HEK293T (cell line): ENCODE measurements at regions not wholly inside any gene's neighbourhood (a gene's known extent, or its start where the extent isn't known, plus 50 kb on each side); places are given as distances from the start of the nearest gene placed in this dataset.

Experiments
- CTCF ChIA-PET: fragments of 350-600 bp; formaldehyde crosslinking; extraction: SDS; loops from one replicate; lab custom pipeline; 2021; ENCODE audit warnings: antibody characterized with exemption, inconsistent platforms; lab: Yijun Ruan, JAX
- POLR2A ChIA-PET: fragments of 350-600 bp; formaldehyde crosslinking; extraction: SDS; loops from one replicate; lab custom pipeline; 2020; ENCODE audit warnings: antibody characterized with exemption, inconsistent platforms; lab: Yijun Ruan, JAX
- DNase-seq: peaks from one replicate; pipeline ENCODE4 v3.0.0; 2012; ENCODE audit warnings: mixed read lengths; ENCODE audit errors: extremely low spot score
- ARNT ChIP-seq: fragments of 450-650 bp; IDR thresholded peaks from 2 replicates; pipeline ENCODE4 v1.6.1; 2017; ENCODE audit warnings: mild to moderate bottlenecking
- BHLHE40 ChIP-seq: fragments of 450-650 bp; IDR thresholded peaks from 2 replicates; pipeline ENCODE4 v1.6.1; 2016; ENCODE audit warnings: mild to moderate bottlenecking, moderate library complexity, borderline replicate concordance
- CTBP1 ChIP-seq: fragments of 450-650 bp; IDR thresholded peaks from 2 replicates; pipeline ENCODE4 v1.6.1; 2016; ENCODE audit warnings: borderline replicate concordance
- ELF4 ChIP-seq: fragments of 450-650 bp; IDR thresholded peaks from 2 replicates; pipeline ENCODE4 v1.6.1; 2017; ENCODE audit warnings: antibody characterized with exemption
- FOXA1 ChIP-seq: fragments of 450-650 bp; IDR thresholded peaks from 2 replicates; pipeline ENCODE4 v1.6.1; 2016; ENCODE audit warnings: mild to moderate bottlenecking
- FOXK2 ChIP-seq: fragments of 450-650 bp; IDR thresholded peaks from 2 replicates; pipeline ENCODE4 v1.6.1; 2016; ENCODE audit warnings: mild to moderate bottlenecking
- FOXM1 ChIP-seq: fragments of 450-650 bp; IDR thresholded peaks from 2 replicates; pipeline ENCODE4 v1.6.1; 2017; ENCODE audit warnings: mild to moderate bottlenecking, borderline replicate concordance
- HDGF ChIP-seq: fragments of 450-650 bp; IDR thresholded peaks from 2 replicates; pipeline ENCODE4 v1.6.1; 2017; ENCODE audit warnings: antibody characterized with exemption, borderline replicate concordance
- L3MBTL2 ChIP-seq: fragments of 450-650 bp; conservative IDR thresholded peaks from 2 replicates; pipeline ENCODE4 v1.6.1; 2016; ENCODE audit warnings: mild to moderate bottlenecking
- LEF1 ChIP-seq: fragments of 450-650 bp; IDR thresholded peaks from 2 replicates; pipeline ENCODE4 v1.6.1; 2017; ENCODE audit warnings: mild to moderate bottlenecking, borderline replicate concordance
- NFRKB ChIP-seq: fragments of 450-650 bp; IDR thresholded peaks from 2 replicates; pipeline ENCODE4 v1.6.1; 2016; ENCODE audit warnings: mild to moderate bottlenecking, moderate library complexity
- SP1 ChIP-seq: fragments of 450-650 bp; IDR thresholded peaks from 2 replicates; pipeline ENCODE4 v1.6.1; 2017
- SUZ12 ChIP-seq: fragments of 450-650 bp; IDR thresholded peaks from 2 replicates; pipeline ENCODE4 v1.6.1; 2016; ENCODE audit warnings: mild to moderate bottlenecking
- TARDBP ChIP-seq: fragments of 450-650 bp; IDR thresholded peaks from 2 replicates; pipeline ENCODE4 v1.6.1; 2016
- ZNF384 ChIP-seq: fragments of 450-650 bp; IDR thresholded peaks from 2 replicates; pipeline ENCODE4 v1.6.1; 2016
- TF ChIP-seq, protein P1 (sequence below): fragments of 450-650 bp; IDR thresholded peaks from 2 replicates; pipeline ENCODE4 v1.6.1; 2016

DNA sequence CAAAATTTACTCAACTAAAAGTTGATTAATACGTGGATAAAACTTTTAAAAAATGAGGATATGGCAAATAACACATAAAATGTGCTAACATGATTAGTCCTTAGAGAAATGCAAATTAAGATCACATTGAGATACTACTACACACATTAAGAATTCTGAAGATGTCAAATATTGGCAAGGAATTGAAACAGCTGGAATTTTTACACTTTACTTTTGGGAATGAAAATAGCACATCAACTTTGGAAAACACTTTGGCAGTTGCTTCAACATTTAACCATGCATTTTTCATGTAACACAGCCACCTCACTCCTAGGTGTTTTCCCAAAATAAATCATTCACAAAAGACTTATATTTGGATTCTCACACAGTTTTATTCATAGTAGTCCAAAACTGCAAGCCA, 687.9 kb upstream of the SETBP1 start:
- ChIA-PET POLR2A (no interaction called here), CTCF (no interaction called here)
- DNase-seq, result no peak
- no peak for TF ChIP-seq FOXM1
- no peak for TF ChIP-seq SUZ12
- no peak for TF ChIP-seq FOXA1
- TF ChIP-seq NFRKB, result no peak
- no peak for TF ChIP-seq HDGF
- no peak for TF ChIP-seq ELF4
- TF ChIP-seq, protein P1, sequence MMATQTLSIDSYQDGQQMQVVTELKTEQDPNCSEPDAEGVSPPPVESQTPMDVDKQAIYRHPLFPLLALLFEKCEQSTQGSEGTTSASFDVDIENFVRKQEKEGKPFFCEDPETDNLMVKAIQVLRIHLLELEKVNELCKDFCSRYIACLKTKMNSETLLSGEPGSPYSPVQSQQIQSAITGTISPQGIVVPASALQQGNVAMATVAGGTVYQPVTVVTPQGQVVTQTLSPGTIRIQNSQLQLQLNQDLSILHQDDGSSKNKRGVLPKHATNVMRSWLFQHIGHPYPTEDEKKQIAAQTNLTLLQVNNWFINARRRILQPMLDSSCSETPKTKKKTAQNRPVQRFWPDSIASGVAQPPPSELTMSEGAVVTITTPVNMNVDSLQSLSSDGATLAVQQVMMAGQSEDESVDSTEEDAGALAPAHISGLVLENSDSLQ, result no peak
- no peak for TF ChIP-seq BHLHE40
- TF ChIP-seq CTBP1, result no peak
- no peak for TF ChIP-seq FOXK2
- TF ChIP-seq TARDBP, result no peak
- no peak for TF ChIP-seq SP1
- TF ChIP-seq L3MBTL2, result no peak
- TF ChIP-seq ZNF384, result no peak
- no peak for TF ChIP-seq ARNT
- no peak for TF ChIP-seq LEF1

- CTCF ChIA-PET, result no interaction called here
- TF ChIP-seq SP1 (no peak), LEF1 (no peak), CTBP1 (no peak), HDGF (no peak), SUZ12 (no peak), BHLHE40 (no peak), TARDBP (no peak), ZNF384 (no peak), ARNT (no peak), FOXK2 (no peak), FOXM1 (no peak), FOXA1 (no peak), L3MBTL2 (no peak), ELF4 (no peak), NFRKB (no peak)
- TF ChIP-seq, protein P1, result no peak
- no peak for DNase-seq
Observed at GRCh38 chr18:43994381-43994780, 686.3 kb upstream of the SETBP1 start.

DNA sequence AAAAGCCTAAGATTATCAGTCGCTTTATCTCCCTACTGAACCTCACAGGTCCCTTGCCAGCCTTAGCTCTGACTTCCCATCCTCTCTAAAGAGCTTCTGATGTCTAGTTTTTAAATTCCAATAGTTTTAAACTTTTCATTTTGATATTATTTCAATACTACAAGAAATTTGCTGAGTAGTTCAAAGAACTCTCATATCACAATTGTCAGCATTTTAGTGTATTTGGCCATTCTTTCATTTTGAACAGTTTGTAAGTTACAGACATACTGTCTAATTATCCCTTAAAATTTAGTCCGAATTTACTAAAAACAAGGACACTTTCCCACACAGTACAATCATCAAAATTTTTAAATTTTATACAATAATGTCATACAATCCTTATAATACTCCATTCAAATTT, 666.8 kb upstream of the SETBP1 start:
- POLR2A ChIA-PET, result no interaction called here
- TF ChIP-seq CTBP1 (no peak), ZNF384 (no peak), BHLHE40 (no peak), NFRKB (no peak), FOXA1 (no peak), ARNT (no peak), SP1 (no peak), LEF1 (no peak), L3MBTL2 (no peak), HDGF (no peak), ELF4 (no peak), FOXK2 (no peak), TARDBP (no peak), FOXM1 (no peak), SUZ12 (no peak)
- TF ChIP-seq, protein P1, result no peak
- no peak for DNase-seq
- CTCF ChIA-PET, result no interaction called here

More at GRCh38 chr18:43994381-43994780, 686.3 kb upstream of the SETBP1 start:
- POLR2A ChIA-PET, result no interaction called here

GRCh38 chr18:44025421-44025820, 655.3 kb upstream of the SETBP1 start:
- DNase-seq, result no peak
- CTCF ChIA-PET, result no interaction called here
- POLR2A ChIA-PET, result no interaction called here
- TF ChIP-seq LEF1 (no peak), FOXA1 (no peak), SUZ12 (no peak), HDGF (no peak), CTBP1 (no peak), FOXM1 (no peak), SP1 (no peak), NFRKB (no peak), ZNF384 (no peak)

DNA sequence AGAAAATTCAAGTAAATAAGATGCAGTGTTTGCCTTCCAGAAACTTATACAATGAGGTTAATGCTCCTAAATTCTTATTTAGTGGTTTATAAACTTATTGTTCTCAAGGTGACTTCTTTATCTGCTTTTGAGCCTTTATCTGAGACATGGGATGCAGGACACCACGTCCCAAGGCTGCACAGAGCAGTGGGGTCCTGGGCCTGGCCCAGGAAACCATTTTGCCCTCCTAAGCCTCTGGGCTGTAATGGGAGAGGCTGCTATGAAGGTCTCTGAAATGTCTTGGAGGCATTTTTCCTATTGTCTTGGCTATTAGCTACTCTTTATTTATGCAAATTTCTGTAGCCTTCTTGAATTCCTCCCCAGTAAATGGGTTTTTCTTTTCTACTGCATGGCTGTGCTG, 652.6 kb upstream of the SETBP1 start:
- DNase-seq, result no peak
- CTCF ChIA-PET, result no interaction called here
- TF ChIP-seq BHLHE40 (no peak), NFRKB (no peak), TARDBP (no peak), ZNF384 (no peak), FOXK2 (no peak), FOXM1 (no peak), CTBP1 (no peak), FOXA1 (no peak), HDGF (no peak), SUZ12 (no peak), L3MBTL2 (no peak), ELF4 (no peak), SP1 (no peak), LEF1 (no peak), ARNT (no peak)
- TF ChIP-seq, protein P1, result no peak
- POLR2A ChIA-PET, result no interaction called here

GRCh38 chr18:44031063-44031462, 649.6 kb upstream of the SETBP1 start:
- ChIA-PET POLR2A (no interaction called here), CTCF (no interaction called here)
- TF ChIP-seq FOXA1 (no peak), NFRKB (no peak), FOXM1 (no peak), SUZ12 (no peak), LEF1 (no peak), ARNT (no peak), ZNF384 (no peak), SP1 (no peak), ELF4 (no peak), CTBP1 (no peak), L3MBTL2 (no peak), FOXK2 (no peak), BHLHE40 (no peak), HDGF (no peak), TARDBP (no peak)
- TF ChIP-seq, protein P1, result no peak
- no peak for DNase-seq
